T-helper 2 cell treated with Interferon-gamma antibody and Interleukin-4, amounts not matched to agents 5 μg/mL and 100 μg/mL, for 36 hours (primary cell): ENCODE measurements at regions not wholly inside any gene's neighbourhood (a gene's known extent, or its start where the extent isn't known, plus 50 kb on each side); places are given as distances from the start of the nearest gene placed in this dataset.

Experiments used
- DNase-seq: peaks from one replicate; pipeline ENCODE4 v3.0.0; 2021; ENCODE audit warnings: low spot score
- H3K27ac Mint-ChIP-seq: one replicate; pipeline ENCODE4 v1.8.0; 2021; ENCODE audit warnings: mild to moderate bottlenecking, mixed read lengths
- H3K27me3 Mint-ChIP-seq: one replicate; pipeline ENCODE4 v1.8.0; 2021; ENCODE audit warnings: low read depth, mixed read lengths
- H3K36me3 Mint-ChIP-seq: one replicate; pipeline ENCODE4 v1.8.0; 2021; ENCODE audit warnings: low read depth, mixed read lengths
- H3K4me1 Mint-ChIP-seq: one replicate; pipeline ENCODE4 v1.8.0; 2021; ENCODE audit warnings: low read depth, mixed read lengths
- H3K4me3 Mint-ChIP-seq: one replicate; pipeline ENCODE4 v1.8.0; 2022; ENCODE audit warnings: mild to moderate bottlenecking, moderate library complexity, mixed read lengths
- H3K9me3 Mint-ChIP-seq: one replicate; pipeline ENCODE4 v1.8.0; 2021; ENCODE audit warnings: mixed read lengths

GRCh38 chrX:146189371-146189770 is 371.7 kb downstream of the SLITRK2 start:
- DNase-seq = no peak
- Mint-ChIP-seq H3K27ac (no peak overlapping the region), H3K4me1 (no peaks in the 10 kb centered on the region), H3K9me3 (no peaks in the 10 kb centered on the region), H3K27me3 (no peaks in the 10 kb centered on the region), H3K36me3 (no peaks in the 10 kb centered on the region), H3K4me3 (no peak overlapping the region)

DNA sequence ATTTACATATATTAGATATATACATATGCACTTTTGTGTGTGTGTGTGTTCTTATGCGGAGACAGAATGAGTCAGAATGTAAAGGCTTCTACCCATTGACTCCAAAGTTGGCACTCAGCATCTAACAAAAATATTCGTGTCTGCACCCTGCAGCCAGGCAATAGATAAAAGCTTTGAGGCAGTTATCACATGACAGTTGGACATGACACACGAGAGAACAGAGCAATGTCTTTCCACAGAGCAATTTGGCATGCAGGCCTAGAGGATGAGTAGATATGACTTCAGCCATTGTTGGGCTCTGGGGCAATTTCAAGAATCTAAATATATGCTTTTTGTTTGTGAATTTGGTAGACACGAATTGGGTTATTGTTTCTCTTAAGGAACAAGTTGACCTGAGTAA is 391.2 kb downstream of the SLITRK2 start:
- H3K36me3 Mint-ChIP-seq = no peaks in the 10 kb centered on the region
- H3K4me1 Mint-ChIP-seq = no peaks in the 10 kb centered on the region
- no peak overlapping the region for H3K4me3 Mint-ChIP-seq
- DNase-seq = no peak
- H3K27ac Mint-ChIP-seq = no peak overlapping the region
- H3K9me3 Mint-ChIP-seq = no peaks in the 10 kb centered on the region
- H3K27me3 Mint-ChIP-seq = no peaks in the 10 kb centered on the region

DNA sequence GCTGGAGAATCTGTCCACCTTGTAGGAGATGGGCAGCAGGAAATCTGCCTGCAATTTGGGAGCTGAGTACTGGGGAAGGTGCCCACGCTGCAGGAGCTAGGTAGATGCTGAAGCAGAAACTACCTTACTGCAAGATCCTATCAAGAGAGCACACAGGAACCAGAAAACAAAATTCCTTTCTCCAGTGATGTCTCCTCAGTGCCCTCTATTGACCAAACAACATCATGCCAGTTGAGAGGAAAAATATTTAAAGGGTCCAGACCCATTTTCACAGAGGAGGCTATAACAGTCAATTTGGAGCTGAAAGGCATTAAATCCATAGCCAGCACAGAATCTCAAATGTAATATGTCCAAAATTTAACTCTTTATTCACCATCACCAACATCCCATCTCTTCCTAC is 406.8 kb downstream of the SLITRK2 start:
- no peak overlapping the region for H3K4me3 Mint-ChIP-seq
- H3K36me3 Mint-ChIP-seq = no peaks in the 10 kb centered on the region
- peaks cover 7% of the 10 kb centered on the region for H3K9me3 Mint-ChIP-seq
- H3K4me1 Mint-ChIP-seq = no peaks in the 10 kb centered on the region
- H3K27me3 Mint-ChIP-seq = no peaks in the 10 kb centered on the region
- H3K27ac Mint-ChIP-seq = no peak overlapping the region
- DNase-seq = no peak

DNA sequence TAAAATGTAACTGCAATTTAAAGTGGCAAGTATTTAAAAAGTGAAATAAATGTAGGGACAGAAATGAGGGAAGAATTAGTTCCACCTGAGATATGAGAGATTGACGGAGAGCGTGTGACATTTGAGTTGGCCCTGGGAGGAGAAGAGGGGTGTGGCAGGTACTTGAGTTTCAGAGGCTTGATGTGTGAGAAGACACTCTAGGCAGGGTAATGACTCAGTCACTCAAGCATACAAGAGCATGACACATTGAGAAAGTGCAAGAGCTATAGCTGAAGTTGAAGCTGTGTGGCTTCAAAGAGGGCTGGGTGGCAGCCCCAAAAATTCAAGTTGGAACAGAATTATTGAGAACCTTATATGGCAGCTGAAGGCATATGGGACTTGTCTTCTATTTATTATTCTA is 420.5 kb downstream of the SLITRK2 start:
- H3K4me3 Mint-ChIP-seq = no peak overlapping the region
- H3K4me1 Mint-ChIP-seq = no peaks in the 10 kb centered on the region
- no peak for DNase-seq
- H3K27ac Mint-ChIP-seq = no peak overlapping the region
- H3K36me3 Mint-ChIP-seq = no peaks in the 10 kb centered on the region
- no peaks in the 10 kb centered on the region for H3K27me3 Mint-ChIP-seq
- peaks cover 4% of the 10 kb centered on the region for H3K9me3 Mint-ChIP-seq

DNA sequence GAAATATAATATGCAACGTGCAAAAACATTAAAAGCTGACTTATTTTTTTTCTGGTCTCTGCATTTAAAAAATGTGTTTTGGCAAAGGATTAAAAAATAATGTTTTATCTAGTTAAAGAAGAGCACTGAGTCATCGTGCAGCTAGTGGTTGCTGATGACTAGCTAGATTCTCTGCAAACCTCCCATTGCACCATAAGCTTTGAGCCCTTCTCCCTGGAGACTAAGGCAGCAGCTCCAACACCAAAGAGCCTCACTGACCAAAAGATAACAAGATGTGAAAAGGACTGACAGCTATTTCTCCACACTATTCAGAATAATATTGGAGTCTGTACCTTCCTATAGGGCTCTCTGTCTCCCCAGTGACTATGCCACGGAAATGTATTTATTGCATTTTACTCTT is 424.3 kb downstream of the SLITRK2 start:
- Mint-ChIP-seq H3K4me3 (no peak overlapping the region), H3K9me3 (peaks cover 10% of the 10 kb centered on the region), H3K27me3 (no peaks in the 10 kb centered on the region), H3K36me3 (no peaks in the 10 kb centered on the region), H3K4me1 (no peaks in the 10 kb centered on the region), H3K27ac (no peak overlapping the region)
- DNase-seq = no peak

GRCh38 chrX:146243041-146243440 is 425.4 kb downstream of the SLITRK2 start:
- Mint-ChIP-seq H3K27me3 (no peaks in the 10 kb centered on the region), H3K4me3 (no peak overlapping the region), H3K36me3 (no peaks in the 10 kb centered on the region), H3K9me3 (peaks cover 10% of the 10 kb centered on the region), H3K4me1 (no peaks in the 10 kb centered on the region), H3K27ac (no peak overlapping the region)
- no peak for DNase-seq

GRCh38 chrX:146259207-146259606 is 441.6 kb downstream of the SLITRK2 start:
- Mint-ChIP-seq H3K36me3 (no peaks in the 10 kb centered on the region), H3K9me3 (no peaks in the 10 kb centered on the region), H3K27me3 (no peaks in the 10 kb centered on the region), H3K4me1 (no peaks in the 10 kb centered on the region), H3K27ac (no peak overlapping the region), H3K4me3 (no peak overlapping the region)
- no peak for DNase-seq

GRCh38 chrX:146264763-146265375 is 447.2 kb downstream of the SLITRK2 start:
- Mint-ChIP-seq H3K4me1 (no peaks in the 10 kb centered on the region), H3K27ac (no peak overlapping the region)

DNA sequence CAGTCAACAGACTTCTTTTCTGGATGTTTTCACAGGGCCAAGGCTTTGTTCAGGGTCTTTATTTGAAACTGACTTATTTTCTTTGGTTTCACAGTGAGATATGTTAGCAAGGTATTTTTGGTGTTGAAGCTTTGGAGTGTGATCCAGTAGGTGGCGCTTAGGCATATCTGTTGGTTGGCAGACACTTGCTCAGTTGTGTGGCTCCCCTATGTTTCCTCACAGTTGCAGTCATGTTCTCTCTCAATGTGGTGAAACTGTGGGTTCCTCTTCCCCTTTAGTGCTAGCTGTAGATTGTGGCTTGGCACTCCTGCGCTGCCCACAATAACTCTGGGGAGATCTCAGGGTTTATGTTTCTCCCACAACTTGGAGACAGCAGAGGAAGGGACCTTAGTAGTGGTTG is 460.8 kb downstream of the SLITRK2 start:
- no peak overlapping the region for H3K4me3 Mint-ChIP-seq
- DNase-seq = no peak
- H3K9me3 Mint-ChIP-seq = peaks cover 3% of the 10 kb centered on the region
- H3K27me3 Mint-ChIP-seq = no peaks in the 10 kb centered on the region
- H3K27ac Mint-ChIP-seq = no peak overlapping the region
- no peaks in the 10 kb centered on the region for H3K4me1 Mint-ChIP-seq
- no peaks in the 10 kb centered on the region for H3K36me3 Mint-ChIP-seq

More at GRCh38 chrX:146264763-146265375, 447.2 kb downstream of the SLITRK2 start:
- Mint-ChIP-seq H3K36me3 (no peaks in the 10 kb centered on the region), H3K4me3 (no peak overlapping the region), H3K27me3 (no peaks in the 10 kb centered on the region), H3K9me3 (no peaks in the 10 kb centered on the region)
- no peak for DNase-seq
